ENCODE measurements at regions not wholly inside any gene's neighbourhood (a gene's known extent, or its start where the extent isn't known, plus 50 kb on each side); places are given as distances from the start of the nearest gene placed in this dataset.
A peak's percentile ranks its signal among the peaks of the same experiment; 100 is the strongest.
"Not testable (repeated sequence)": the region's sequence is repeated elsewhere in the genome, so short reads cannot be mapped to it uniquely, and the experiment has no call there.

DNA sequence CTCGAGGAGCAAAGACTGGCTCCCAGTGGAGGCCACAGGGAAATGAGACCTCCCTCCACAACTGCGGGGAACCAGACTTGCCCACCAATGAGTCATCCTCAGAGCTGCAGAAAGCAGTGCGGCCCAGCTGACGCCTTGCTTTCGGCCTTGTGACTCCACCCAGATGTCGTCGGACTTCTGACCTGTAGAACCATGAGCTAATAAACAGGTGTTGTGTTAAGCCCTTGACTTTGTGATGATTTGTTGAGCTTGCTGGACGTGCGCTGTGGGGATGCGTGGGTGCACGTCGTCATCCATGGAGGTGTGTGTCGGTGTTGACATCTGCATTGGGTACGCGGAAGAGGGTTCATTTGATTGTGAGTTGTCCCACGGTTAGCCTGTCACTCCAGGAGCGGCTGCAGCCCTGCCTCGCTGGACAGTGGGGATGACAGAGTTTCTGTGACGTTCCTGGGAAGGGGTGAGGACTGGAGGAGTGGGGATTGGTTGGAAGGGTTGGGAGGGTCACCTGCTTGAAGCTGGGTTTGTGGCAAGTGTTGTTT is 154.1 kb downstream of the SH3BP4 start:
- no peak for DNase-seq

GRCh38 chr2:235106874-235107639 is 155.2 kb downstream of the SH3BP4 start:
- no peak for DNase-seq

GRCh38 chr2:235107640-235107951 is 155.8 kb downstream of the SH3BP4 start:
- no peak for DNase-seq

DNA sequence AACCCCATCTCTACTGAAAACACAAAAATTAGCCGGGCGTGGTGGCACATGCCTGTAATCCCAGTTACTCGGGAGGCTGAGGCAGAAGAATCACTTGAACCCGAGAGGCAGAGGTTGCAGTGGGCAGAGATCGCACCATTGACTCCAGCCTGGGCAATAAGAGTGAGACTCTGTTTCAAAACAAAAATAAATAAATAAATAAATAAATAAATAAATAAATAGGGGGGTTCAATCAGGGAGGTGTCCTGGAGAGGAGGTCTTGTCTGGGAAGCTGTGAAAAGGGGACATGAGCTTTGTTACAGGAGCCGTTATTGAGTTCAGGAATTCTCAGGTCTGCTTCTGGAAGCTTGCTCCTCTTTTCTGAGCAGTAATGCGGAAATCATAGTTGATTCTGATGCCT is 157.7 kb downstream of the SH3BP4 start:
- DNase-seq: not testable (repeated sequence)

DNA sequence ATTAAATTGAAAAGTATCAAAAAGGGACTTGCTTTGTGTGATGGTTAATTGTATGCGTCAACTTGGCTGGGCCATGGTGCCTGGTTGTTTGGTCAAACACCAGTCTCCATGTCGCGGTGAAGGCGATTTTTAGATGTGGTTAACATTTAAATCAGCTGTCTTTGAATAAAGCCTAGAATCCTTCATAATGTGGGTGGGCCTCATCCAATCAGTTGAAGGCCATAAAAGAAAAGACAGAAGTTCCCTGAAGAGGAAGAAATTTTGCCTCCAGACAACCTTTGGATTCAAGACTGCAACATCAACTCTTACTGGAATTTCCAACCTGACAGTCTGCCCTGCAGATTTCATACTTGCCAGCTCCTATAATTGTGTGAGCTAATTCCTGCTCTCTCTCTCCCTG is 160.5 kb downstream of the SH3BP4 start:
- DNase-seq: no peak

- DNase-seq: no peak
Observed at GRCh38 chr2:235113854-235114253, 162.0 kb downstream of the SH3BP4 start.

GRCh38 chr2:235114286-235114685 is 162.5 kb downstream of the SH3BP4 start:
- no peak for DNase-seq

- DNase-seq: no peak
Observed at GRCh38 chr2:235115521-235115920, 163.7 kb downstream of the SH3BP4 start.

DNA sequence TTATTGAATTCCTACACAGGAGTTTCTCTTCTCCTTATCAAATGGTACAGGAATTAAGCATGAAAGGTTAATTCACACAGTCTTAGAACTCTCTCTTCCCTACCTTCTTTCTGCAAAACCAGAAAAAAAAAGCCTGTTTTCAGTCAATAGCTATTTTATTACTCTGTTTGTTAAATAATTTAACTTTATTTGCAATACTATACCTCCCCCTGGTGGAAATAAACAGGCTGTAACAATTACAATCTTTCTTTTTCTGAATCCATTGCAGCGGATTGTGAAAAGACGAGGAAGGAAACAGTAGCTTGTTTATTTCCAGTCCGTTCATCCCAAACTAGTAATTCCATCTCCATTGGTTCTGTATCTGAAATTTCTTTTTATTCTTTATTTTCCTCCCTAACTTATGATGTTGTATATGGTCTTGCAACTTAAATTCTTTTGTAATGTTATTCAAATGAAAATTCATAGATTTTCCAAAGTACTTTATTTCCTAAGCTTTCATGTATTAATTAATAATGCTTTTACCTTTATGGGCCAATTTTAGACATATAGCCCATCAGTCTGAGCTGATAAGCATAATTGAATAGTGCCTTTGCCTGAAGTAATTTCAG is 165.2 kb downstream of the SH3BP4 start:
- DNase-seq: no peak

DNA sequence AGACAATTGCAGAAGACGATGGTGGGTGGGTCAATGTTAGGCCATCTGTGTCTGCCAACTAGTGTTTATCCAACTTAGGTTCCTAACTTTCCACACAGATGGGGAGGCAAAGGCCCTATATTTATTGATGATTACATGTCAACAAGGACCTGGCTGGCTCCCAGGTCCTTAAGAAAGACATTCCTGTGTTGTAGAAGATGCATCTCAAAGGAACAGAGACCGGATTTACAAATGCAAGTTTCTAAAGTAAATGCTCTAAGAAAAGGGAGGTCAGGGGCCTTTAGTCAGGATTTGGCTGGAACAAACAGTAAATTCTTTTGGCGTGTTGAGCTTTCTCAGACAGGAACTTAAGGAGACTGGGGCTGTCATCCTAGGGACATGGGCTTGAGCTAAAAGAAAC is 175.0 kb downstream of the SH3BP4 start:
- no peak for DNase-seq

GRCh38 chr2:235127931-235128330 is 176.1 kb downstream of the SH3BP4 start:
- DNase-seq: no peak

- DNase-seq: no peak
Observed at GRCh38 chr2:235129850-235130249, 178.0 kb downstream of the SH3BP4 start.

- DNase-seq: no peak
Observed at GRCh38 chr2:235131334-235132305, 179.8 kb downstream of the SH3BP4 start.

GRCh38 chr2:235132651-235133050 is 180.8 kb downstream of the SH3BP4 start:
- peak; percentile 8 for DNase-seq

- no peak for DNase-seq
Observed at GRCh38 chr2:235133837-235134236, 182.0 kb downstream of the SH3BP4 start.

DNA sequence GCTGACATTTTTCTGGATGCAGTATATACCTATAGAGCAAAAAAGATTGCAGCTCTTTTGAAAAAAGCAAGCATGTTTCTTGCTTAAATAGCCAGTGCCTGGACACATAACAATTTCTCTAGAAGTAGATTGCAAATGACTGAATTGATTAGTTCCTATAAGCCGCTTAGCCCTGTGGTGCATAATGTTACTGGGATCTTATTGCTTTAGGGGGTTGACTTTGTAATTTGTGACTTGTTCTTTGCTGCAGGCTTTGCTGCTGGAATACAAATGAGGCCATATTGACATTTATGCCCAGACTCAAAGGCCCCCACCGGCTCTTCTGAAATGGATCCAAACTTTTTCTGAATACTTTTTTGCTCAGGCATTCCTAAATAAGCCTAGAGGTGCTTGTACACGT is 182.6 kb downstream of the SH3BP4 start:
- DNase-seq: no peak

DNA sequence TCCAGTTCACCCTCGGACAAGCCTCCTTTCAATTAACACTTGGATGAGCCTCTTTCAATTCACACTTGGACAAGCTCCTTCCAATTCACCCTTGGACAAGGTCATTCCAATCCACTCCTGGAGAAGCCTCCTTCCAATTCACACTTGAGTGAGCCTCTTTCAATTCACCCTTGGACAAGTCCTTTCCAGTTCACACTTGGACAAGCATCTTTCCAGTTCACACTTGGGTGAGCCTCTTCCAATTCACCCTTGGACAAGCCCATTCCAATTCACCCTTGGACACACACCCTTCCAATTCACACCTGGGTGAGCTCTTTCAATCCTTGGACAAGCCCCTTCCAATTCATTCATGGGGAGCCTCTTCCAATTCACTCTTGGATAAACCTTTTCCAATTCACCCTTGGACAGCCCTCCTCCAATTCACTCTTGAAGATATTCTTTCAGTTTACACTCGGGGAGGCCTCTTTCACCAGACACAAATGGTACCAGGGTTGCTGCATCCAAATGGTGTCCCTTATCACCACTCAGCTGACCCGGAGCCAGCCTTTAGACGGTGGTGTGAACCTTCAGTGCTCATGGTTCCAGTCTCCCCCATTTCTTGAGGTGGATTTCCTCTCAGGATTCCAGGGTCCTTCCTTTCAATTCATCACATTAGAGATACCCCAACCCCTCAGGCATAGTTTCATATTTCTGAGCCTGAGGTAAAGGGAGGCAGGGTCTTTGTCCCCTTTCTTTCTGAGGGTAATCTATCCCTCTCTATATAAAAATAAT is 183.6 kb downstream of the SH3BP4 start:
- DNase-seq: no peak

- no peak for DNase-seq
Observed at GRCh38 chr2:235135990-235136561, 184.3 kb downstream of the SH3BP4 start.

GRCh38 chr2:235138339-235138738 is 186.5 kb downstream of the SH3BP4 start:
- no peak for DNase-seq

DNA sequence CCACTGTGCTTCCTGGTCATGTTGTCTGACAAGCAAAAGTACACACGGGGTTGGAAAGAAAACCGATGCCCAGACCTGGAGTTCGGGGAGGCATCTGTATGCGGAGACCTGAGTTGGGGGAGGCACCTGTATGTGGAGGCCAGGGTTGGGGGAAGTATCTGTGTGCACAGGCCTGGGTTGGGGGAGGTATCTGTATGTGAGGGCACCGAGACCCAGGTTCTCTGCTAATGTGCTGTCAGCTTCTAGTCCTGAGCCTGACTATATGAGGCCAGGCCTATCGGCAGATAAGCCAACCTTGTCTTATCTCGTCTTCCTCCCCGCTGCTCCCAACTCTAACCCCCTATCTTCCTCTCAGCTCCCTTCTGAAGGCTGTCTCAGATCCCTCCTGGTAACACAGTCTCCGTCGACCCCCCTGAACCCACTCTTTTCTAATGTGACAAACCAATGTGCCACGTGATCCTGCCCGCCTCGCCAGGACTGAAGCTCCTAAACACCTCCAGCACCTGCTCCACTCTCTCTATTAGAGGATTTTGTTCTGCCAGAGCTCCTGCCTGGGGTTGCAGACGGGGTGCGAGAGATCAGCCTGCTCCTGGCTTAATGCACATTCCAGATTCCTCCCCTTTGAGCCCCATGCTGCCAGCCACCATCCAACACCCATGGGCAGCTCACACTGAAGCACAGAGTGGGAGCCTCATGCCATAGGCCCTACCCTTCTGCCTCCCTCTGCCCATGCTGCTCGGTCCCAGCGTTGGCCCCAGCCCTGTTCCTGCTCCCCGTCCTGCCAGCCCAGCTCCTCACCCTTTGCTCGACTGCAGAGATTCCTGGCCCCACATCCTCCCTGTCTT is 188.4 kb downstream of the SH3BP4 start:
- no peak for DNase-seq

DNA sequence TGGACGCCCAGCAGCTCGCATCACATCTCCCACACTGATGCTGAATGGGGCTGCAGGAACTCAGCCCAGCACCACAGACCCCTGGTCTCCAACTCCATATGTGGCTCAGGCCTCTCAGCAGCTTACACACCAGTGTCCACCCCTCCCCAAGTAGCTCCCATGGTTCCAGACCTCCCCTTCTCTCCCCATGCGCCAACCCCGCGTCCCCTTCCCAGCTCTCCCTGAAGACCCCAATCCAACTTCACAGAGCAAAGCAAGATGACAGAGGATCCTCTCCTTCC is 188.9 kb downstream of the SH3BP4 start:
- no peak for DNase-seq

All from NCI-H2171 (cell line).